ENCODE measurements at regions not wholly inside any gene's neighbourhood (a gene's known extent, or its start where the extent isn't known, plus 50 kb on each side); places are given as distances from the start of the nearest gene placed in this dataset.

DNA sequence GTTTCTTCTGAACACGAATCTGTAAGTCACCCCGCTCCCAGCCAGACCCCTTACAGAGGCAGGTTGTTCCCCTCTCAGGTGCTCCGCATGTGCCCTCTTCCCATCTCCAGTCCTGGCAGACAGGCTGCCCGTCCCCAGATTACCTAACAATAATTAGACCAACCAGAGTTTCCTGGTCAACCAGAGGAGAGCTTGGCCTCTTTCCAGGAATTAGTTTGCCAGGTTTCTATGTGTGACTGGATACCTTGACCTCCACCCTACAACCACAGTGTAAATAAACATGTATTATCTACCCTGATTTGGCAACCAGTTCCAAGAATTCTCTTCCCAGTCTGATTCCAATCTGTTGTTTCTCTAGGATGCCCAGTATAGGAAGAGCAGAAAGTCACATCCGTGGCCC is 178.0 kb upstream of the UMPS start:
- no peaks in the 10 kb centered on the region for H3K9me3 Mint-ChIP-seq
- H3K27me3 Mint-ChIP-seq, result peaks cover 82% of the 10 kb centered on the region
- peaks cover 5% of the 10 kb centered on the region for H3K4me1 Mint-ChIP-seq
- H3K4me3 Mint-ChIP-seq, result no peak overlapping the region
- H3K36me3 Mint-ChIP-seq, result no peaks in the 10 kb centered on the region
- DNase-seq, result no peak
- H3K27ac Mint-ChIP-seq, result no peak overlapping the region

DNA sequence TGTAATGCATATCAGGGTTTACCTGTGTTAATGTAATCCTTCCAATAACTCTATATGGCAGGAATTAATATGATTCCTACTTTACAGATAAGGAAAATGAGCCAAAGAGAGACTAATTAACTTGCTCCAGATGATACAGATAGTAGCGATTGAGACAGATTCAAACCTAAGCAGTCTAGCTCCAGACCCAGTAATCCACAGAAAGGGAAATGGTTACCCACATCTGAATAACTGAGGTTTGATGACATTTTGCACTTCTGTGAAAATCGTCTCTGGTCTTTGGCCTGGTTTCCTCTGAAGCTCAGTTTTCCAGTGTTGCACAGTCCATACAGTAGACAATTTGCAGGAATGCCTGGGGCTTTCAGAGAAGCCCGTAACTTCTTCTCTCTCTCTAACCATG is 177.1 kb upstream of the UMPS start:
- no peaks in the 10 kb centered on the region for H3K9me3 Mint-ChIP-seq
- H3K4me1 Mint-ChIP-seq, result peaks cover 5% of the 10 kb centered on the region
- peaks cover 87% of the 10 kb centered on the region for H3K27me3 Mint-ChIP-seq
- H3K4me3 Mint-ChIP-seq, result no peak overlapping the region
- no peaks in the 10 kb centered on the region for H3K36me3 Mint-ChIP-seq
- no peak for DNase-seq
- no peak overlapping the region for H3K27ac Mint-ChIP-seq

DNA sequence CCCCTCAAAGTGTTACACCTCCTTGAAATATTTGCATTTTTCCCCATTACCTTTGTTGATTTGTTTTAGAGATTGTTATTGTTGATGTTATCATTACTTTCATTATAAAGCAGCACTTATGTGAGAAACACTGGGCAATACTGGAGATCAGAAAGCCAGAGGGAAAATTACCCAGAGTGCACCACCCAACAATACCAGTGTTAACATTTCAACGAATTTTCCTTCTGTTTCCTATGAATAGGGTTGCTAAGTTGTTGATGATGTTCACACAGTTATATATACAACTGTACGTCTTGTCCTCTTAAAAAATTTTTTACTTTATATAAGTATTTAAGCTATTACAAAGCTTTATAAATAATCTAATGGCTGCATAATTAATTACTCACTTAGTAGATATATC is 173.6 kb upstream of the UMPS start:
- Mint-ChIP-seq H3K4me1 (peaks cover 5% of the 10 kb centered on the region), H3K27ac (no peak overlapping the region), H3K9me3 (no peaks in the 10 kb centered on the region), H3K36me3 (no peaks in the 10 kb centered on the region), H3K4me3 (no peak overlapping the region), H3K27me3 (peaks cover 75% of the 10 kb centered on the region)
- no peak for DNase-seq

DNA sequence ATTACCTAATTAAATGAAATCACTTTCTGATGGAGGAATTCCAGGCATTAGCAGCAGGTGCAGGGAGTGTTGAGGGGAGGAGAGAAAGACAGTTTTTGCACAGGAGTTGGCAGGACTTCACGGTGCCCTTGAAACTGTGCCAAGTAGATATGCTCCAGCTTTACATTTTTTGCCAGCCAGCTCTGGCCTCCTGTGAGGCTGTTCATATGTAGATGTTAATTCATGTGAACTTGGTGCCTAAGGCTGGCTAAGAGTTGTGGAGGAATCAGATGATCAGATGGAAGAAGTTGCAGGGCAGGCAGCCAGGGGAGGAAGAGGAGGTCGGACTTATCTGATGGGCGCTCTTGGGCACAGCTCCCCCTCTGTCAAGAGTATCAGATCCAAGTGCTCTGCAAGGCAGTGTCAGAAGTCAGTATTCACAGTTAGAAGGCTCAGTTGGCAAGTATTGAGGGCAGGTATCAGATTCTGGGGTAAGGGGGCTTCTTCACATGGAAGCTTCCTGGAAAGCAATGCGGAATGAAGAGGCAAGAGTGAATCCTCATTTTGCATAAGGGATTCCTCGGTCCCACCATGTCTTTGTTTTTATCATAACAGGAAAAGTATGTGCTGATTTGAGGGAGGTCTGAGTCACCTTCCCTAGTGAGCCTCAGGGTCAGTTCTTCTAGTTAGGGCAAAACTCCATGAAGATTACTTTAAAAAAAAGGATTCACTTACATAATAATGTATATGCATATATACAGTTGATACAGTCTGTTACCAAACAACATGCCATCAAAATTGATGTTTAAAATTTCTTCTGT is 172.6 kb upstream of the UMPS start:
- Mint-ChIP-seq H3K4me3 (no peak overlapping the region), H3K9me3 (no peaks in the 10 kb centered on the region), H3K4me1 (peaks cover 5% of the 10 kb centered on the region), H3K36me3 (no peaks in the 10 kb centered on the region), H3K27ac (no peak overlapping the region), H3K27me3 (peaks cover 68% of the 10 kb centered on the region)
- DNase-seq, result no peak

DNA sequence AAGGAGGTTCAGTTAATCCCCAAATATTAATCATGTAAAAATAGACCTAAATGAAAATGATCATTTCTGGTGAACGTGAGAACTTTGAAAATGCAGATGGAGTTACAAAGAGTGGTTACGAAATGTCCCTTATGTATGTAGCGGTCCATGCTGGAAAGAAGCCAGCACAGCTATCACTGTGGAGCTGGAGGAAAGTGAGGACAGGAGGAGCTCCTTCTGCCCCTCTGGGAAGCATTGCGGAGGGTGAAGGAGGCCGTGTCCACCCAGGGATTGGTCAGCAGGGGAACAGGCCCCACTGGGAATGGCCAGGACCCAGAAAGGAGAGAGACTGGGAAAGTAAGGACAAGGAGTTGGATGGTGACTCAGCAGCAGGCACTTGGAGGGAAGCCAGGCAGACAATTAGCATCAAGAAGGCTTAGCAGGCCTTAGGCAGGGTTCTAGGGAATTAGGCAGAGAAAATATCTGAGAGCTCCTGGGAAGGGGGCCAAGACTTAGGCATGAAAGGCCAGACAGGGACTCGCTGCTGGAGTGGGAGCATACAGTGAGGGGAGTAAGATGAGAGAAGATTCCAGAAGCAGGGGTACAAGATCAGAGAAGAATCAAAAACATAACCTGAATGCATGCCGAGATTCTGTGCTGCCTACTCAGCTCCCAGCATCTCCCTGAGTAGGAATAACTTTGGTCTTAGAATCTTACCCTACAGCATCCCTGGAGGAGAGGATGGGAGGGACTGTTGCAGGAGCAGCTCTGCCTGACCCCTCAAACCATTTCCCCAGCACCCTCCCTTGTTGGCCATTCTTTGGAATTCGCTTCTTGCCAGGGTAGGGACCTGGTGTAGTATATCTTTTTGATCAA is 171.0 kb upstream of the UMPS start:
- H3K27me3 Mint-ChIP-seq, result peaks cover 53% of the 10 kb centered on the region
- H3K4me3 Mint-ChIP-seq, result no peak overlapping the region
- no peak for DNase-seq
- H3K4me1 Mint-ChIP-seq, result no peaks in the 10 kb centered on the region
- no peak overlapping the region for H3K27ac Mint-ChIP-seq
- no peaks in the 10 kb centered on the region for H3K9me3 Mint-ChIP-seq
- no peaks in the 10 kb centered on the region for H3K36me3 Mint-ChIP-seq

DNA sequence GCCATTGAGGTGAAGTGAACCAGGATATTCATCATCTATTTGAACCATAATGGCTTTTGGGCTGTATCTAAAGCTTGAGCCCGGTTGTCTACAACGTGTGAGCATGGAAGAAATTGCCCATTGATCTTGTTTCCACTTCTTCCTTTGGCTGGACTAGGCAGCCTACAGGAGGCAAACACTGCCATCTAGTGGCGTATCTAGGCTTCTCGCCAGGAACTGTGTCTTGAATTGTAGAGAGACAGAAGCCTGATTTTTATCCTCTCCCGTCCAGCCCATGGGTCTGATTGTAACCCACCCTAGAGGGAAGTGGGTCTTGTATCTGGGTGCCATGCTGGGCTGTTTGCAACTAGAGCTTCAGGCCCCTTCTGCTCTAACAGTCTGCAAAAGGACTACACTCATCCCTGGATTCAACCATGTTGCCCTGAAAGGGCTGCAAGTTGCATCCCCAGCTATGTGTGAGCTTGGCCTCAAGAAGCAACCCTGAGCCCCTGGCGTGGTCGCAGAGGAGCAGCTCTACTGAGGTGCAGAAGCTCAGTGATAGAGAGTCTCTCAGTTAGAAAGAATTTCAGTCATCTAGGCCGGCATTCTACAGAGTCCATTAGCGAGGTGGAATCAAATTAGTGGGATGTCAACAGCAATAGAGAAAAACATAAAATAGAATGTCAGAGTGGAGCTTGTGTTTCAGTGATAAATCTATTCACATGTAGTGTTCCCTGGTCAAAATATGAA is 170.2 kb upstream of the UMPS start:
- Mint-ChIP-seq H3K36me3 (no peaks in the 10 kb centered on the region), H3K27ac (no peak overlapping the region), H3K4me3 (no peak overlapping the region), H3K4me1 (peaks cover under 1% of the 10 kb centered on the region), H3K27me3 (peaks cover 48% of the 10 kb centered on the region), H3K9me3 (no peaks in the 10 kb centered on the region)
- DNase-seq, result peak; percentile 53

DNA sequence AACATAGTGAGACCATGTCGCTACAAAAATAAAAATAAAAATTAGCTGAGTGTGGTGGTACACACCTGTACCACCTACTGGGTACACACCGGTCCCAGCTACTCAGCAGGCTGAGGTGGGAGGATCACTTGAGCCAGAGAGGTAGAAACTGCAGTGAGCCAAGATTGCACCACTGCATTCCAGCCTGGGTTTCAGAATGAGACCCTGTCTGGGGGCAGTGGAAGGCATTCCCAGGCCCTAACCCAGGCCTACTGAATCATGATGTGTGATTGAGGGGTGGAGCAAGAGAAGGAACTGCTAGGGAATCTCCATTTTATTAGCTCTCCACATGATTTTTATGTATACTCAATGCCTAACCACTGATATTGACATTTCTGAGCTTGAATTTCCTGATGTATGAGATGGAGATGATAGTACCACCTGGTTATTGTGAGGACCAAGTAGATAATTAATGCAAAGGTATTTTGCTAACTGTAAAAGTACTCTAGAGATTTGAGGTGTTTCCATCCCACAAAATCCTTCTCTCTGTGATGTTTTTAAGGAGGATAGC is 169.5 kb upstream of the UMPS start:
- Mint-ChIP-seq H3K27ac (no peak overlapping the region), H3K9me3 (no peaks in the 10 kb centered on the region), H3K27me3 (peaks cover 44% of the 10 kb centered on the region), H3K36me3 (no peaks in the 10 kb centered on the region), H3K4me3 (no peak overlapping the region), H3K4me1 (peaks cover 5% of the 10 kb centered on the region)
- DNase-seq, result no peak

DNA sequence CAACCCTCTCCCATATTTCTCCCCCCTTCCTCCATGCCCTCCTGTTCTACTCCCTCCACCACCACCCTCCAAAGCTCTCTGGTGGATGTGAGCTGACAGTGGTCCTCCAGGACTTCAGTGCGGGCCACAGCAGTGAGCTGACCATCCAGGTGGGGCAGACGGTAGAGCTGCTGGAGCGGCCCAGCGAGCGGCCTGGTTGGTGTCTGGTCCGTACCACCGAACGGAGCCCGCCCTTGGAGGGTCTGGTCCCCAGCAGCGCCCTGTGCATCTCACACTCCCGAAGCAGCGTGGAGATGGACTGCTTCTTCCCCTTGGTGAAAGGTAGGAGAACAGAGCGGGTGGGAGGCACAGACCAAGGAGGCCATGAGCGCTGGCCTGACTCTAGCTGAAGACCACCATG is 167.5 kb upstream of the UMPS start:
- H3K4me3 Mint-ChIP-seq, result no peak overlapping the region
- peaks cover 28% of the 10 kb centered on the region for H3K27me3 Mint-ChIP-seq
- no peak overlapping the region for H3K27ac Mint-ChIP-seq
- peaks cover 11% of the 10 kb centered on the region for H3K4me1 Mint-ChIP-seq
- H3K9me3 Mint-ChIP-seq, result no peaks in the 10 kb centered on the region
- no peaks in the 10 kb centered on the region for H3K36me3 Mint-ChIP-seq
- DNase-seq, result no peak

DNA sequence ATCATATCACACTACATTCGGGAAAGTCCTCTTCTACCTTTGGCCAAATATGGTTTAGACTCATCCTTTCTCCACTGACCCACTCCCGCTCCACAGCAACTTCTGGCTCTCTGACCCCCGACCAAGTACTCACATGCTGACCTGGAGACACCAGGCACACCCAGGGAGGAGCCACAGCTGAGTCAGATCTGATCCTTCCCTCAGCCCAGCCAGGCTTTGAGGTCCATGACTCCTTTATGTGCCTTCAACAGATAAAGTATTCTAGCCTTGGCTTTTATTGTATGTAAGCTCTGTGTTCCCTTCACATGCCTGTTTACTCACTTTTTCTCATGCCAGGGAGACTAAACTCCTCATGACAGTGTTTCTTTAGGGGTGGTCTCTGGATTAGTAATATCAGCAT is 166.9 kb upstream of the UMPS start:
- no peak for DNase-seq
- peaks cover 14% of the 10 kb centered on the region for H3K4me1 Mint-ChIP-seq
- H3K9me3 Mint-ChIP-seq, result no peaks in the 10 kb centered on the region
- H3K27me3 Mint-ChIP-seq, result peaks cover 26% of the 10 kb centered on the region
- H3K36me3 Mint-ChIP-seq, result no peaks in the 10 kb centered on the region
- no peak overlapping the region for H3K27ac Mint-ChIP-seq
- H3K4me3 Mint-ChIP-seq, result no peak overlapping the region

DNA sequence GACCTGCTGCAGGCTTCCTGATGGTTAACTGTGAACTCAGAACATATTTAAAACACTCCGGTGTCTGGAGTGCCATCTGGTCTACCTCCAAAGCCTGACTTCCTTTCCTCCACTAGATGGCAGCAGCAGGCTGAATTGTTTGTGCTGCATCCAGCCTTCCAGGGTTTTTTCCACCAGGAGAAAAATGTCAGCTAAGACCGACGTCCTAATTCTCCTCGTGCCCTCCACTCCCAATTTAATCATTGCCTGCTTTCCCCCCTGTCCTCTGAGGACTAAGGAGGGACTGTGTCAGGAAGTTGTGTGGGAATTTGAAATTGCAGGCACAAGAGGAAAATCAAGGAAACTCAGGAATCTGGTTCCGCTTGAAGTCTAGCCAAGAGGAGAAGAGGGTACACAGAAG is 165.2 kb upstream of the UMPS start:
- Mint-ChIP-seq H3K4me1 (peaks cover 14% of the 10 kb centered on the region), H3K4me3 (no peak overlapping the region), H3K9me3 (no peaks in the 10 kb centered on the region), H3K27ac (no peak overlapping the region), H3K36me3 (no peaks in the 10 kb centered on the region), H3K27me3 (peaks cover 19% of the 10 kb centered on the region)
- DNase-seq, result peak; percentile 40

DNA sequence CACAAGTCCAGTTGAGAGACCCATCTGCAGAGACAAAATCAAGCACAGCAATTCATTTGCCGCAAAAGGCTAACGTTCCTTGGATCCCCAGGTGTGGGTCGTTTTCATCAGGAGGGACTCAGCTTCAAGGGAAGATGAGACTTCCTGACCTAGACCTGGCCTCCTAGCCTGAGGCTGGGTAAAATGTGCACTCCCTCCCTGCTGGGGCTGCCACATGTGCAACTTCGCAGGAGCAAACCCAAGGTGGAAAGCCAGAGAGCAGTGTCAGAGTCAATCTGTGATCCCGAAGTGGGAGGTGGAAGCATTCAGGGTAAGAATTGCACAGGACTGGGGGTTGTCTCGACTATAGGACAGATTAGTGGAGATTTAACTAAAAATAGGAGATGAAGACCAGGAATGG is 164.7 kb upstream of the UMPS start:
- Mint-ChIP-seq H3K27ac (no peak overlapping the region), H3K27me3 (peaks cover 15% of the 10 kb centered on the region), H3K36me3 (no peaks in the 10 kb centered on the region), H3K4me3 (no peak overlapping the region), H3K9me3 (no peaks in the 10 kb centered on the region), H3K4me1 (peaks cover 14% of the 10 kb centered on the region)
- no peak for DNase-seq

DNA sequence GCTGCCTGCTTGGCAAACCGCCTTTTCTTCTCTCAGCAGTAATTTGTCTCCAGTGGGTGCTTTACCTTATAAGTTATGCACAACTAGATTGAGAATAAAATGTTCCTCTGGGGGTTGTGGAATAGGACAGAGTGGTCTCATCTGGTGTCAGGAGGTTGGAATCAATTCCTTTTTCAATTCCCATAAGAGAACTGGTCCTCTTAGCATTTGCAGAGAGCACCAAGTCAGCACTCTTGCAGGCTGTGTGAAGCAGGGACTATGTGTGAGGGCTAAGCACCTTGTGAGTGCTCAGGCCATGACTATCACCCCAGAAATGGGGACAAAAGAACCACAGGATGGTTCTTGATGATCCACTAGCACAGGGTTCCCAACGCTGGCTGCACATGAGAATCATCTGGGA is 163.6 kb upstream of the UMPS start:
- Mint-ChIP-seq H3K27ac (no peak overlapping the region), H3K4me3 (no peak overlapping the region), H3K36me3 (no peaks in the 10 kb centered on the region), H3K4me1 (peaks cover 14% of the 10 kb centered on the region), H3K27me3 (peaks cover 21% of the 10 kb centered on the region), H3K9me3 (no peaks in the 10 kb centered on the region)
- DNase-seq, result no peak

DNA sequence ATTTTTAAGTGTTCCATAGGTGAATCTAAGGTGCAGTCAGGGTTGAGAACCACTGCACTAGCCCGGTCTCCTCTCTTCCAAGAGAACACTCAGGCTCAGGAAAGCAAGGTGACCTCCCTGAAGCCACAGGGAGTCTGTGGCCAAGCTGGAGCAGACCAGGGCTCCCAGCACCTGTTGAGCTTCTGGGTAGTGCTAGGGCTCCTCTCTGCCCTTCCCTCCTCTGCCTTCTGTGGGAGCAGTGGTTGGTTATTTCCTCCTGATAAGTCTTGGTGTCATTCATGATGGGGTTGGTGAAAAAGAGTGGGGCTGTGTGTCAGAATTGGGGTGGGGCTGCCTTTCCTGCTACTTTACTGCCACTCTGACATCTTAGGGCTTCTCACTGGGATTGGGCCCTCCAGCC is 163.1 kb upstream of the UMPS start:
- H3K27me3 Mint-ChIP-seq, result peaks cover 21% of the 10 kb centered on the region
- H3K36me3 Mint-ChIP-seq, result no peaks in the 10 kb centered on the region
- H3K27ac Mint-ChIP-seq, result no peak overlapping the region
- DNase-seq, result no peak
- H3K4me3 Mint-ChIP-seq, result no peak overlapping the region
- no peaks in the 10 kb centered on the region for H3K9me3 Mint-ChIP-seq
- H3K4me1 Mint-ChIP-seq, result peaks cover 14% of the 10 kb centered on the region

DNA sequence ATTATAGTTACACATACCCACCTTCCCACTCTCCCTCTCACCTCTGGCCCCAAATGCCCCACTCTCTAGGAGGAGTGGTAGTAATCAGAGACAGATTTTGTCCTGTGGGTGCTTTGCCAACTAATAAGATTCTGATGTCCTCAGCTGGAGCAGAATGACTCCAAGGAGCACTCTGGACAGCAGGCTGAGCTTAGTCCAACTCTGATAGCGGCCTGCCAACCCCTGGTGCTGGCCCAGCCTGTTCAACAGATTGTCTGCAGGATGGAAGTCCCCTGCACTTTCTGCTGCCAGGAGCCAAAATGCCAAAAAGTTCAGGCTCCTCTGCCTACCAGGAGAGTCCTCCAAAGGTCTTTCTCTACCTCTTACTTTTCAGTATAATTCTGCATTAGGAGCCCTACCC is 160.5 kb upstream of the UMPS start:
- Mint-ChIP-seq H3K4me3 (no peak overlapping the region), H3K36me3 (no peaks in the 10 kb centered on the region), H3K27ac (no peak overlapping the region), H3K9me3 (no peaks in the 10 kb centered on the region), H3K4me1 (peaks cover 14% of the 10 kb centered on the region), H3K27me3 (peaks cover 21% of the 10 kb centered on the region)
- DNase-seq, result no peak

DNA sequence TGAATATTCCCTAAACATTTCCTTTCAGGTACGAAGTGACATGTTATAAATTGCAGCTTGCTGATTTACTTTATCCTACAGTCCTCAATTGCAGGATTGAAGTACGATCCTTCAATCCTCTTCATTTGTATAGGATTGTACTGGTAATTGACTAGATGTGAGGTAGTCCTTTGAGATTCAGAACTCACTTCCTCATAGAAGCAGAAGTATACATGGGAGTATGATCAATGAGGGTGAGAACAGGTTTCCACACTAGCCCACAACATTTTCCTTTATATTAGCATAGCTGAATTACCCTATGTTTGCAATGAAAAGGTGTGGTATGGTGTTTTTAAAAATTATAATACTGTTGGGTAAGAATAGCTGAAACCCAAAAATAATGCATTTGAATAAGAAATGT is 160.0 kb upstream of the UMPS start:
- Mint-ChIP-seq H3K9me3 (no peaks in the 10 kb centered on the region), H3K36me3 (no peaks in the 10 kb centered on the region), H3K4me1 (peaks cover 11% of the 10 kb centered on the region), H3K4me3 (no peak overlapping the region), H3K27ac (no peak overlapping the region), H3K27me3 (peaks cover 17% of the 10 kb centered on the region)
- no peak for DNase-seq
